PC-9 (cell line): ENCODE measurements at regions not wholly inside any gene's neighbourhood (a gene's known extent, or its start where the extent isn't known, plus 50 kb on each side); places are given as distances from the start of the nearest gene placed in this dataset.

Source experiments
- BruUV-seq: library from RNA; stranded (reverse); fragments of 400-500 nt; replicated peaks from 2 replicates; lab custom pipeline; 2021; lab: Mats Ljungman, UMichigan
- CTCF ChIA-PET: fragments of 300-600 bp; sonication (Branson Sonifier 250); formaldehyde crosslinking; loops from one replicate; lab custom pipeline; 2022; ENCODE audit warnings: antibody characterized with exemption; lab: Charles Lee
- POLR2A ChIA-PET: fragments of 300-600 bp; sonication (Branson Sonifier 250); formaldehyde crosslinking; loops from one replicate; lab custom pipeline; 2022; ENCODE audit warnings: antibody characterized with exemption; ENCODE audit not compliant: unreplicated experiment; lab: Charles Lee
- DNase-seq, 2 experiments: peaks; one replicate each; pipeline versions ENCODE4 v3.0.0 to v3.0.0-alpha.2; 2015 to 2022; ENCODE audit warnings: mixed read lengths in 1 of 2
- H2AFZ ChIP-seq: fragments of 200-600 bp; sonication (generic); 2 replicates; pipeline ENCODE4 v1.8.1; 2017; ENCODE audit warnings: antibody characterized with exemption
- H3F3A ChIP-seq: fragments of 200-600 bp; sonication (generic); 2 replicates; pipeline ENCODE4 v1.8.1; 2017; ENCODE audit warnings: antibody characterized with exemption, mild to moderate bottlenecking, low read depth; ENCODE audit not compliant: insufficient read depth
- H3K27ac ChIP-seq: fragments of 200-600 bp; sonication (generic); 2 replicates; pipeline ENCODE4 v1.6.1; 2016; ENCODE audit warnings: mixed run types
- H3K27me3 ChIP-seq: fragments of 200-600 bp; sonication (generic); 2 replicates; pipeline ENCODE4 v1.6.1; 2016; ENCODE audit warnings: low read depth, mixed run types; ENCODE audit not compliant: insufficient read depth
- H3K36me3 ChIP-seq: fragments of 200-600 bp; sonication (generic); 2 replicates; pipeline ENCODE4 v1.6.1; 2016; ENCODE audit warnings: low read depth, mixed run types
- H3K4me1 ChIP-seq: fragments of 200-600 bp; sonication (generic); replicated peaks from 2 replicates; pipeline ENCODE4 v1.6.1; 2016; ENCODE audit warnings: mixed run types; ENCODE audit not compliant: insufficient read depth
- H3K4me2 ChIP-seq: fragments of 200-600 bp; sonication (generic); 2 replicates; pipeline ENCODE4 v1.6.1; 2017; ENCODE audit warnings: mixed run types
- H3K4me3 ChIP-seq: fragments of 200-600 bp; sonication (generic); 2 replicates; pipeline ENCODE4 v1.6.1; 2016; ENCODE audit warnings: mixed run types
- H3K79me2 ChIP-seq: fragments of 200-600 bp; sonication (generic); 2 replicates; pipeline ENCODE4 v1.6.1; 2017; ENCODE audit warnings: low read depth, mixed run types
- H3K9me2 ChIP-seq: fragments of 200-600 bp; sonication (generic); 2 replicates; pipeline ENCODE4 v1.8.1; 2017; ENCODE audit warnings: mild to moderate bottlenecking; ENCODE audit not compliant: insufficient read depth
- H3K9me3 ChIP-seq: fragments of 200-600 bp; sonication (generic); 2 replicates; pipeline ENCODE4 v1.8.1; 2016; ENCODE audit warnings: low read depth; ENCODE audit not compliant: insufficient read depth
- H4K20me1 ChIP-seq: fragments of 200-600 bp; sonication (generic); 2 replicates; pipeline ENCODE4 v1.8.1; 2017; ENCODE audit not compliant: insufficient read depth
- CTCF ChIP-seq: fragments of 200-600 bp; sonication (generic); conservative IDR thresholded peaks from 2 replicates; pipeline ENCODE4 v1.6.1; 2017; ENCODE audit warnings: mixed run types, antibody characterized with exemption, mild to moderate bottlenecking, moderate library complexity
- EZH2 ChIP-seq: fragments of 200-600 bp; sonication (generic); IDR thresholded peaks from 2 replicates; pipeline ENCODE4 v1.8.0; 2017; ENCODE audit warnings: antibody characterized with exemption, low read depth
- intact Hi-C: fragments of 100-400 bp; cut with micrococcal nuclease; formaldehyde crosslinking; loops from one replicate; pipeline ENCODE4 v1.10.0; 2022; ENCODE audit not compliant: unreplicated experiment

- no peaks in the 10 kb centered on the region for H3F3A ChIP-seq
- no peak overlapping the region for H3K4me3 ChIP-seq
- intact Hi-C loops: no loop called here
- no peaks in the 10 kb centered on the region for H3K4me1 ChIP-seq
- no peaks in the 10 kb centered on the region for H3K9me3 ChIP-seq
- H3K27ac ChIP-seq: no peak overlapping the region
- ChIA-PET POLR2A (no interaction called here), CTCF (no interaction called here)
- no peaks in the 10 kb centered on the region for H3K27me3 ChIP-seq
- H3K79me2 ChIP-seq: no peaks in the 10 kb centered on the region
- no peaks in the 10 kb centered on the region for H3K36me3 ChIP-seq
- no peaks in the 10 kb centered on the region for H4K20me1 ChIP-seq
- no peaks in the 10 kb centered on the region for H3K9me2 ChIP-seq
- no peak overlapping the region for H3K4me2 ChIP-seq
- BruUV-seq: no TSS peak
- DNase-seq: no peak
- no peak overlapping the region for H2AFZ ChIP-seq
- TF ChIP-seq EZH2 (no peak), CTCF (no peak)
Observed at GRCh38 chr2:203797276-203797675, 70.3 kb upstream of the CTLA4 start.

- Histone ChIP-seq H3K4me2 (no peak overlapping the region), H3K9me3 (no peaks in the 10 kb centered on the region), H3K4me3 (no peak overlapping the region), H3K27me3 (no peaks in the 10 kb centered on the region), H3K79me2 (no peaks in the 10 kb centered on the region), H3K27ac (no peak overlapping the region), H3K9me2 (no peaks in the 10 kb centered on the region), H3K4me1 (no peaks in the 10 kb centered on the region), H3K36me3 (no peaks in the 10 kb centered on the region), H4K20me1 (no peaks in the 10 kb centered on the region), H2AFZ (no peak overlapping the region), H3F3A (no peaks in the 10 kb centered on the region)
- no TSS peak for BruUV-seq
- intact Hi-C loops: no loop called here
- DNase-seq: no peak
- TF ChIP-seq EZH2 (no peak), CTCF (no peak)
- ChIA-PET POLR2A (no interaction called here), CTCF (no interaction called here)
Observed at GRCh38 chr2:203797712-203798111, 69.9 kb upstream of the CTLA4 start.

GRCh38 chr2:203798296-203799087 lies 69.1 kb upstream of the CTLA4 start:
- H3K79me2 ChIP-seq: no peaks in the 10 kb centered on the region
- H3K4me1 ChIP-seq: no peaks in the 10 kb centered on the region
- H2AFZ ChIP-seq: no peak overlapping the region
- POLR2A ChIA-PET: no interaction called here
- intact Hi-C loops: no loop called here
- no peaks in the 10 kb centered on the region for H3K27me3 ChIP-seq
- H3K36me3 ChIP-seq: no peaks in the 10 kb centered on the region
- H4K20me1 ChIP-seq: no peaks in the 10 kb centered on the region
- no peaks in the 10 kb centered on the region for H3K9me3 ChIP-seq
- no peaks in the 10 kb centered on the region for H3K9me2 ChIP-seq
- TF ChIP-seq CTCF (no peak), EZH2 (no peak)
- no peak overlapping the region for H3K4me3 ChIP-seq
- no peak for DNase-seq
- H3F3A ChIP-seq: no peaks in the 10 kb centered on the region
- CTCF ChIA-PET: interaction anchor here (0.6 kb wide), 1 partner anchor 155 kb away, joined by 3 read pairs; no protein-coding TSS in a partner anchor
- H3K27ac ChIP-seq: no peak overlapping the region
- BruUV-seq: no TSS peak
- no peak overlapping the region for H3K4me2 ChIP-seq
